Hepatocyte (in vitro differentiated cells): ENCODE measurements at regions not wholly inside any gene's neighbourhood (a gene's known extent, or its start where the extent isn't known, plus 50 kb on each side); places are given as distances from the start of the nearest gene placed in this dataset.

ENCODE experiments used
- CTCF ChIP-seq: fragments of 200-600 bp; sonication (generic); IDR thresholded peaks from 2 replicates; pipeline ENCODE4 v1.5.1; 2016; ENCODE audit warnings: antibody characterized with exemption, mild to moderate bottlenecking; ENCODE audit not compliant: poor library complexity
- EZH2phosphoT487 ChIP-seq: fragments of 200-600 bp; sonication (generic); IDR thresholded peaks from one replicate; pipeline ENCODE4 v1.6.1; 2018; ENCODE audit warnings: antibody characterized with exemption, mild to moderate bottlenecking, low read depth, moderate library complexity; ENCODE audit not compliant: unreplicated experiment, severe bottlenecking

- no peak for TF ChIP-seq CTCF
- TF ChIP-seq EZH2phosphoT487, result no peak
Observed at GRCh38 chr1:187942986-187943385, 1114.2 kb downstream of the PLA2G4A start.
